Sigmoid colon (tissue), 6 donors: ENCODE measurements at regions not wholly inside any gene's neighbourhood (a gene's known extent, or its start where the extent isn't known, plus 50 kb on each side); places are given as distances from the start of the nearest gene placed in this dataset.

Experiments used
- DNase-seq: peaks from one replicate; pipeline ENCODE4 v3.0.0-alpha.2; 2019
- H3K27ac ChIP-seq, 4 donors: fragments of 200-600 bp; sonication (generic); one replicate each; pipeline ENCODE4 v1.5.1; 2016 to 2019; ENCODE audit warnings: mild to moderate bottlenecking in 1 of 4
- H3K27me3 ChIP-seq, 3 donors: fragments of 200-600 bp; sonication (generic); one replicate each; pipeline ENCODE4 v1.5.1; 2019; ENCODE audit warnings: mild to moderate bottlenecking in 1 of 3
- H3K36me3 ChIP-seq, 4 donors: fragments of 200-600 bp; sonication (generic); one replicate each; pipeline ENCODE4 v1.5.1; 2016 to 2019
- H3K4me1 ChIP-seq, 4 donors: fragments of 200-600 bp; sonication (generic); one replicate each; pipeline ENCODE4 v1.5.1; 2017 to 2019
- H3K4me3 ChIP-seq, 4 donors: fragments of 200-600 bp; sonication (generic); one replicate each; pipeline ENCODE4 v1.5.1; 2017 to 2019; ENCODE audit warnings: mild to moderate bottlenecking in 2 of 4, moderate library complexity in 1 of 4
- H3K9me3 ChIP-seq, 4 donors: fragments of 200-600 bp in 3 of 4; sonication (generic) in 3 of 4; one replicate each; pipeline versions ENCODE4 v1.5.1 to v1.6.1; 2013 to 2019
- CTCF ChIP-seq, 4 experiments: fragments of 450-650 bp in 3 of 4; fragments of 200-600 bp in 1 of 4; IDR thresholded peaks; one replicate each; pipeline ENCODE4 v1.5.1; 2016 to 2019; ENCODE audit warnings: antibody characterized with exemption in 4 of 4, mild to moderate bottlenecking in 3 of 4, moderate library complexity in 2 of 4
- EP300 ChIP-seq, 4 donors: sonication (generic); formaldehyde crosslinking; IDR thresholded peaks; one replicate each; pipeline ENCODE4 v1.6.1; 2017; ENCODE audit warnings: antibody characterized with exemption in 4 of 4
- POLR2A ChIP-seq, 2 donors: fragments of 450-650 bp; IDR thresholded peaks; one replicate each; pipeline ENCODE4 v1.6.1; 2016; ENCODE audit warnings: antibody characterized with exemption in 2 of 2, mild to moderate bottlenecking in 2 of 2, moderate library complexity in 2 of 2
- POLR2AphosphoS5 ChIP-seq, 4 donors: sonication (generic); formaldehyde crosslinking; IDR thresholded peaks; one replicate each; pipeline ENCODE4 v1.6.1; 2017; ENCODE audit warnings: antibody characterized with exemption in 4 of 4
- WGBS, 2 donors: extraction: QIAGEN DNeasy Blood & Tissue Kit; methylation state at CpG; one replicate each; pipeline ENCODE4 v1.1.7; 2013; 5-methylcytosine and 5-hydroxymethylcytosine counted together
- intact Hi-C: fragments of 100-400 bp; cut with DNase I; formaldehyde crosslinking; loops from one replicate; pipeline ENCODE4 v1.15.1; 2023
- donor health status: healthy with polysubstance abuse.
- donor health status: healthy.

GRCh38 chrY:19076846-19077697, 303.5 kb upstream of the HSFY2 start:
- TF ChIP-seq EP300 (IDR thresholded peaks at IDR 0.05) (no peak), POLR2AphosphoS5 (IDR thresholded peaks at IDR 0.05) (peak in 1 of 4 donors; percentile 70), CTCF (IDR thresholded peaks at IDR 0.05) (no peak), POLR2A (IDR thresholded peaks at IDR 0.05) (no peak)
- intact Hi-C loops, result no loop called here
- no peak for DNase-seq
- H3K27ac ChIP-seq, result peak overlapping the region in 2 of 4 donors; percentile 90 to 91
- no peaks in the 10 kb centered on the region for H3K27me3 ChIP-seq
- H3K36me3 ChIP-seq, result no peaks in the 10 kb centered on the region
- H3K9me3 ChIP-seq, result no peaks in the 10 kb centered on the region
- peak overlapping the region in 2 of 4 donors; percentile 69 to 71 for H3K4me3 ChIP-seq
- H3K4me1 ChIP-seq, result peaks cover 0 to 10% (median 0%) of the 10 kb centered on the region in 4 donors
- WGBS, 2 donors, result 1 to 2% methylated on average over 69 of the region's 69 CpGs

- Histone ChIP-seq H3K4me3 (peak overlapping the region in 2 of 4 donors; percentile 69 to 71), H3K27ac (peak overlapping the region in 2 of 4 donors; percentile 90 to 91), H3K27me3 (no peaks in the 10 kb centered on the region), H3K4me1 (peaks cover 0 to 11% (median 0%) of the 10 kb centered on the region in 4 donors), H3K36me3 (no peaks in the 10 kb centered on the region), H3K9me3 (no peaks in the 10 kb centered on the region)
- TF ChIP-seq POLR2A (IDR thresholded peaks at IDR 0.05) (peak in 1 of 2 donors; percentile 48), CTCF (IDR thresholded peaks at IDR 0.05) (no peak), POLR2AphosphoS5 (IDR thresholded peaks at IDR 0.05) (peak in 1 of 4 donors; percentile 87)
- WGBS, 2 donors, result 3 to 8% methylated on average over 28 of the region's 28 CpGs
- intact Hi-C loops, result no loop called here
- no peak for DNase-seq
Measured at GRCh38 chrY:19075471-19076253, 302.1 kb upstream of the HSFY2 start.

GRCh38 chrY:19067435-19067834, 293.9 kb upstream of the HSFY2 start:
- Histone ChIP-seq H3K4me1 (peaks cover 0 to 5% (median 0%) of the 10 kb centered on the region in 4 donors), H3K4me3 (no peak overlapping the region), H3K36me3 (no peaks in the 10 kb centered on the region), H3K27me3 (no peaks in the 10 kb centered on the region), H3K9me3 (no peaks in the 10 kb centered on the region), H3K27ac (no peak overlapping the region)
- TF ChIP-seq CTCF (IDR thresholded peaks at IDR 0.05) (no peak), POLR2A (IDR thresholded peaks at IDR 0.05) (no peak), EP300 (IDR thresholded peaks at IDR 0.05) (no peak), POLR2AphosphoS5 (IDR thresholded peaks at IDR 0.05) (no peak)
- DNase-seq, result no peak
- intact Hi-C loops, result no loop called here

- no peak for DNase-seq
- no peaks in the 10 kb centered on the region for H3K27me3 ChIP-seq
- H3K4me1 ChIP-seq, result no peaks in the 10 kb centered on the region
- intact Hi-C loops, result no loop called here
- TF ChIP-seq EP300 (IDR thresholded peaks at IDR 0.05) (no peak), POLR2AphosphoS5 (IDR thresholded peaks at IDR 0.05) (no peak), CTCF (IDR thresholded peaks at IDR 0.05) (no peak), POLR2A (IDR thresholded peaks at IDR 0.05) (no peak)
- H3K36me3 ChIP-seq, result no peaks in the 10 kb centered on the region
- no peaks in the 10 kb centered on the region for H3K9me3 ChIP-seq
- H3K4me3 ChIP-seq, result no peak overlapping the region
- WGBS, 2 donors, result 23 to 75% methylated on average over 9 of the region's 9 CpGs
- H3K27ac ChIP-seq, result no peak overlapping the region
Measured at GRCh38 chrY:19066447-19067190, 293.1 kb upstream of the HSFY2 start.
